HG03103 (cell line): ENCODE measurements at regions not wholly inside any gene's neighbourhood (a gene's known extent, or its start where the extent isn't known, plus 50 kb on each side); places are given as distances from the start of the nearest gene placed in this dataset.

Source experiments
- ATAC-seq: cut with Tn5 transposase; IDR thresholded peaks from one replicate; pipeline ENCODE4 v1.9.1; 2021; ENCODE audit warnings: low read depth; ENCODE audit not compliant: unreplicated experiment

DNA sequence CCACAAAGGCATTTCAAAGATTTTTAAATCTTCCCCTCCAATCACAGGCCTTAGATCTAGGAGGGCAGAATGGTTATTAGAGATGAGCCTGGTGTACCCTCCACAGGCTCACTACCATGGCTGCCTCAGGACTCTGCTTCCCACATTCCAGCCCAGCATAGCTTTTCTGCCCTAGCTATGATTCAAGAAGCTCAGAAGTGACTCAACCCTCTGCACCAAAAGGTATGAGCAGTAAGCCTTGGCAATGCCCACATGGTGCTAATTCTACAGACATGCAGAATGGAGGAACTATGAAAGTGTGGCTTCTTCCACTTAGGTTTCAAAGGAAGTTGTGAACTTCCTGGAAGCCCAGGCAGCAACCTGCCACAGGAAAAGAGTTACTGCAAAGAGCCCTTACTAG is 786.2 kb downstream of the SLITRK6 start:
- no peak for ATAC-seq

- no peak for ATAC-seq
Measured at GRCh38 chr13:85009447-85009846, 789.8 kb downstream of the SLITRK6 start.

DNA sequence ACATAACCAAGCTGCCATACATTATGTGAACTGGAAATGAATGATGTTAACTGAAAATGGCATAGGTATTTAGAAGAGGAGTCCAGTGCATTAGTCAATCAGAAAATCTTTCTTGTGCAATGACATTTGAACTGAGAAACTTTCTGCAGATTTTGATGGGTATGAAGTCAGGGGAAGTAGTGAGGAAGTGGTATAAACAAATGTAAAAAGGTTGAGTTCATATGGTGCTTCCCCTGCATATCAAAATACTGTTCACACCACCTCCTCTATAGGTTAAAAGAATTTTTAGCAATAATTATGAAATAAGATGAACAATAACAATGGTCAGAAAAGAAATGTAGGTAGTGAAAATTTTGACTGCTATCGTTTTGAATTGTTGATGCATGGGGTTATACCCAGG is 800.0 kb downstream of the SLITRK6 start:
- ATAC-seq = no peak

GRCh38 chr13:84998681-84999080 is 800.5 kb downstream of the SLITRK6 start:
- no peak for ATAC-seq

DNA sequence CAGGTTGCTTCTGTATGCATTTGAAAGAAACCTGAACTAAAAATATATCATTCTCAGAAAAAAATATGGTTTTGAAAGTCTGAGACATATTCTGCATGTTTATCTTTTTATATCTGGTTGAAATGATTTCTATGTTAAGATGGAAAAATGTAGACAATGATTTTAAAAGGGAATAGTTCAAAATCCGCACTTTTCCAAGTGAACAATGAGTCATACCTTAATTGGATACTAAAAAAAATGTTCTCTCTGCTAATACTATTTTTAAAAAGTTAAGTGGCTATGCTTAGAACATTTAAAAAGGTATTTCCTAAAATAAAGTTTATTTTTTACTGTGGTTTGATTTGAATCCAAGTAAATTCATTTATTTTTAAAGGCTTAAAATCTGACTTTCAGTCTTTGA is 801.4 kb downstream of the SLITRK6 start:
- ATAC-seq = no peak

GRCh38 chr13:84994582-84994981 is 804.6 kb downstream of the SLITRK6 start:
- ATAC-seq = no peak

DNA sequence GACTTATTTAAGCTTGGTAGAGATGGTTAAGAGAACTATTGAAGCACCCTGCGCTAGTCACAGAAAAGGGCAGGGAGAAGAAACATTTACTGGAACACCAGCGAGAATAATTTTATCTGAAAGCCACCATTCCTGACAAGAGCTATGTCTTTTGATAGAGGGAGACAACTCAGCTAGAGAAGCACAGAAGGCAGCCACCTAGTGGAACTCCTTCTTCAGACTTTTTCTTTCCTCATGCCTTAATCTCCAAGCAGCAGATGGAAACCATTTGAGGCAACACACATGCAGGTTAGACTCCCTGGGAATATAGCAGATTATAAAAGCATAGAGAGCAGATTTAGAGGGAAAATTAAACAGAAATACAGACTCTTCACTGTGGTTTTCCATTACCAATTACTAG is 813.4 kb downstream of the SLITRK6 start:
- ATAC-seq = no peak

GRCh38 chr13:84983321-84983720 is 815.9 kb downstream of the SLITRK6 start:
- no peak for ATAC-seq

GRCh38 chr13:84980571-84980970 is 818.6 kb downstream of the SLITRK6 start:
- ATAC-seq = no peak

GRCh38 chr13:84978851-84979250 is 820.4 kb downstream of the SLITRK6 start:
- no peak for ATAC-seq

GRCh38 chr13:84973661-84974060 is 825.6 kb downstream of the SLITRK6 start:
- ATAC-seq = no peak

- no peak for ATAC-seq
Measured at GRCh38 chr13:84972907-84973306, 826.3 kb downstream of the SLITRK6 start.

GRCh38 chr13:84962849-84963248 is 836.4 kb downstream of the SLITRK6 start:
- ATAC-seq = no peak

DNA sequence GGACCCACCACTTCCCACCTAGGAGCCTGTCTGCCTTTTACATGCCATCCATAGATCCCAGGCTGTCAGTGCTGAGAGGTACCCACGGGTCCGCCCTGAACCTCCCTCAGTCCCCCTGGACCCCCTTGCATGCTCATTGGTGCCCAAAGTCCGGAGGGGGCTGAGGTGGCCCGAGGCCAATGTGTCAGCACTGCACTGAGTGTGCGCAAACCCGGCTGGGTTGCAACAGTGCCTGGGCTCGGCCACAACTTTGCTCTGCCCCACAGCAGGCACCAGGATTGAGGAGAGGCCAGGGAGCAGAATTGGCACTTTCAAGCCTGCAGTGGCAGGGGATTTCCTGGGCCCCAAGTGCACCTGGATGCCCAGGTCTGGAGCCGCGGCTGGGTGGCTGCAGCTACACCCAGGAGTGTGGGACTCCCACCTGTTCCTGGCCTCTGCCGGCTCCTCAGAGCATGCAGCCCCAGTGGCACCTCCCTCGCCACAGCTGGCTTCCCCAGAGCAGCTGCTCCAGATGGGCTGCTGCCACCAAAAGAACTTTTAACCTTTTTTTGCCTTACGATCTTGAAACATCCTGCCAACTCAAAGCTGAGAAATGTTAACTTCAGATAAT is 837.0 kb downstream of the SLITRK6 start:
- ATAC-seq = no peak

- no peak for ATAC-seq
Measured at GRCh38 chr13:84961023-84961422, 838.2 kb downstream of the SLITRK6 start.

DNA sequence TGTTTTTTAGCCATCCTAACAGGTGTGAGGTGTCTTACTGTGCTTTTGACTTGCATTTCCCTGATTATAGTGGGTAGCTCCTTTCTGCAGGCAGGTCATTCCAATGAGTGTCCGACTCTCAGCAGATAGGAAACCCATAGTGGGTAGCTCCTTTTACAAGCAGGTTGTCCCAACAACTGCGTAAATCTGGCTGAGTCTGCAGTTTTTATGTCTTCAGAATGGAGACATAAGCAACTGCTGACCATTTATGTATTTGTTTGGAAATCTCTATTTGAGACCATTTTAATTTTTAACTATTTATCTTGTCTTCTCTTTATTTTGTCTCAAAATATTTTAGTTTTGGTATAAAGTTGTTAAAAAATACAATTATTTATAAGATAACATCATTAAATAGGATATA is 839.4 kb downstream of the SLITRK6 start:
- ATAC-seq = no peak

DNA sequence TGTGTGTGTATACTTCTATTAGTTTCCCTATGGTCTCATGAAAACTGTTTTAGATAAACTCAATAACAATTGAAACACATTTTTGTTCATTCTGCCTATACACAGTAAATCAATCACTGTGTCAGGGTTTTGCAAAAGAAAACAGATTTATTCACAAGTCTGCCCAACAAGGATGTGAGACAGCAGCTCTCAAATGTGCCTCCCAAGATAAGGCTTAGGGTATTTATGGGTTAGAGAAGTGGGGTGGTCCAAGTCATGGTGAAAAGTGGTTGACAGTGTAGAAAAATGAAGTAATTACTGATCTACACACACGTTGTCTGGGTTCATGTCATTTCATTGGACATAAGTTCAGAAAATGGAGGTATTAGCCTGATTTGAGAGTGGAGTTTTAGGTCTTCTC is 844.6 kb downstream of the SLITRK6 start:
- no peak for ATAC-seq

- ATAC-seq = no peak
Measured at GRCh38 chr13:84951128-84951527, 848.1 kb downstream of the SLITRK6 start.

DNA sequence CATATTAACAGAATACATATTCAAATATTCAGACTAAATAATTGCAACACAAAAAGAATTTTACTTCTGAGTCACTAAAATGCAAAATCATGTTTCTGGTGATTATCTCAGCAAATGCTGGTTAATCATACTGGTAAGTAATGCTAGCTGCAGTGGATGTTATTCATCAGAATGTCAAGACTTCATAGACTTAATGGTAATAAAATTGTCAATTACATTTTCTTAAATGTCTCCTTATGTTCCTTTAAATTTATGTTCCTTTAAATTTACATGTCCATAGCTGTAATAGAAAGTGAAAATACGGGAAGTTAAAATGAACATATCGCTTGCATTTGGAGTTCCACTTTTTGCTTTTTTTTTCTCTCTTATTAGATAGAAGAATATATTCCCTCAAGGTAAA is 853.0 kb downstream of the SLITRK6 start:
- no peak for ATAC-seq

DNA sequence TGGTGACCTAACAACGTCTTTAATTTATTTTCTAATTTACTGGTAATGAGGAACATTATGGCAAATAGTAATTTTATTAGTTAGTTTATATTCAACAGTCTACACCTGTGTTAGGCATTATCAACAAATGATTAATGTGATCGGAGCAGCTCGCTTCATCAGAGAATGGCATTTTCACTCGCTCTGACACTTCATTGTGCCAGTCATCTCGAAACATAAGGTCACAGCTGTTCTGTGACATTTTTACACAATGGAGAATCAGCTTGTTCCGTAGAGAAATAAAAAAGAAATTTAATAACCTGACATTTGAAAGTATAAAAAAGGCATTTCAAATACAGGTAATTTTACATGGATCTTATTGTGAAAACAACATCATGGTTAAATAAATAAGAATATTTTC is 858.4 kb downstream of the SLITRK6 start:
- ATAC-seq = no peak

DNA sequence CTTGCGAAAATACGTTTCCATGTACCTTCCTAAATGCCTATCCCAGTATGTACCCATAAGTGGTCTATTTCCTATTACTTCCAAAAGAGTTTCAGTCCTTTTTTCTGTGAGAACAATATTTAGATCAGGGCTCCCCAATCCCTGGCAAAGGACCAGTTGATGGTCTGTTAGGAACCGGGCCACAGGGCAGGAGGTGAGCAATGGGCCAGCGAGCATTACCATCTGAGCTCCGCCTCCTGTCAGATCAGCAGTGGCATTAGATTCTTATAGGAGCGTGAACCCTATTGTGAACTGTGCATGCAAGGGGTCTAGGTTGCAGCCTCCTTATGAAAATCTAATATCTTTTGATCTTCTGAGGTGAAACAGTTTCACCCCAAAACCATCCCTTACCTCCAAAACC is 859.1 kb downstream of the SLITRK6 start:
- ATAC-seq = no peak

- ATAC-seq = no peak
Measured at GRCh38 chr13:84934911-84935310, 864.3 kb downstream of the SLITRK6 start.

DNA sequence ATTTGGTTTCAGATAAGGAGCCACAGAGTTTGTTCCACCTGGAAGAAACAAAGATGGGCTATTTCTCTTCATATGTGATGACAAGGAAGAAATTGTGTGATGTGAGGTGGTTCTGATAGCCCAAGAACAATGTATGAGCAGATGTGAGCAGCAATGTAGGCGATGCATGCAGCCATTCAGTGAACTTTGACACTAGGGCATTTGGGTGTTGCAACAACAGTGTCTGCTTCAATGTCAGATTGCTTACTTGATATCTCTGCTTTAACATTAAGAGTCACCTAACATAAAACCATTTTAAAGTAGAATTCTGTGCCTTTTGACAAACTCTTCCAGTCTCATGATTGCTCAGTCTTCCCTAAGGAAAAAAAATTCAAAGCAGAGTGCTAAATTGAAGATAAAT is 865.4 kb downstream of the SLITRK6 start:
- no peak for ATAC-seq
